ENCODE measurements at regions not wholly inside any gene's neighbourhood (a gene's known extent, or its start where the extent isn't known, plus 50 kb on each side); places are given as distances from the start of the nearest gene placed in this dataset.

DNA sequence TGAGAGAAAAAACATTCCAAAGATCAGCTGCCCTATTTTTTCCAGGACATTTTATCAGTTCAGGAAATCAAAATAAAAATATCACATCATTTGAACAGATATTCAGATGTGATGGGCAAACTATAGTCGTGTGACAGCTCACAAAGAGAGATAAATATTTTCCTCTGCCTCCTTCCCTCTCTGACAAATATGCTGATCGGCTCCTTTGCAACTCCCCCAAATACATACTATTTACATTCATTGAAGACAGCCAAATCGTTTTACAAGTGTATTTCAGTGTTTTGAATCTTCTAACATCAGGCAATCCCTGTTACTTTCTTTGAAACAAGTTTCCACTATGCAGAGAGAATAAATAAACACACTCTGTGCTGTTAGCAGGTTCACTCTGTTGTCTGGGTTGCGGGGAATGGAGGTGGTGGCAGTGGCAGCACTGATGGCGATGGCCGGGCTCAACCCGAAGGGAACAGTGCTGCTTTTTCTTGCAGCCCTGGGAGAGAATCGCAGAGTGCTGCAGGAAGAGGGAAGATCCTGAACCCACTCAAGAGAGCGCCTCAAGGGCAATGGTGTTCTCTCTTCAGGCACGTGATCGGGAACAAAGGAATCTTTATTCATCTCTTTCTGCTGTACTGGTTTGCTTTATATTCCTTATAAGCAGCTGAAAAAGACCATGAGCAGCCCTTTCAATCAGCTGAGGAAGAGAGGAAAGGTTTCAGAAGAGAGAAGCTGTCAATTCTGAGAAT lies 142.5 kb downstream of the PHLDA1 start:
- H3K9me3 Mint-ChIP-seq = peaks cover 3% of the 10 kb centered on the region
- H3K9ac ChIP-seq = no peak overlapping the region

DNA sequence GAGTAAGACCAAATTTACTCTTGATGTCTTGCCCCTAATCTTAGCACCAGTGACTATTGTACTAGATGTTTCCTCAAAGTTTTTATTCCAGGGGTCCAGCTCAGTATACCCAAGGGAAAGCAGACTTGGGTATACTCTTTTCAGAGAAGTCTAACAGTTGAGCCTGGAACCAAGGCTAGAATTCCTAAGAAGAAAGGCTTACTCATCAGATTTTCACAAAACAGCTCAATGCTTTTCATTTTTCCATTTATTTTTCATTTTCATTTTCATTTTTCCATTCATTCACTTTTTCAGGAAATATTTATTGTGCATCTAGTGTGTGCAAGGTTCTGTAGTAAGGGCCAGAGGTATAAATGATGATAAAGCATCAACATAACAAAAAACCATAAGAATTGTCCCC lies 143.2 kb downstream of the PHLDA1 start:
- H3K36me3 Mint-ChIP-seq = no peaks in the 10 kb centered on the region

More for the DNA sequence above, 142.5 kb downstream of the PHLDA1 start:
- Histone ChIP-seq H3K27me3 (no peaks in the 10 kb centered on the region), H3F3A (ENCODE audit: low read depth) (no peaks in the 10 kb centered on the region), H3K4me3 (no peak overlapping the region), H3K9me3 (ENCODE audit: low read depth) (no peaks in the 10 kb centered on the region), H3K79me2 (ENCODE audit: low read depth) (no peaks in the 10 kb centered on the region), H2AFZ (replicated peaks) (peak overlapping the region; percentile 95), H3K27ac (no peak overlapping the region), H3K4me1 (peaks cover 10% of the 10 kb centered on the region), H3K36me3 (no peaks in the 10 kb centered on the region), H3K4me2 (peak overlapping the region; percentile 39), H4K20me1 (ENCODE audit: low read depth) (no peaks in the 10 kb centered on the region)
- no peaks in the 10 kb centered on the region for H3K36me3 Mint-ChIP-seq
- peak overlapping the region; percentile 85 for H3K27ac Mint-ChIP-seq
- H3K27me3 Mint-ChIP-seq (ENCODE audit: insufficient read depth, low read depth) = no peaks in the 10 kb centered on the region
- peak; percentile 39 for DNase-seq (ENCODE audit: low spot score)
- peak overlapping the region; percentile 8 for H3K4me3 Mint-ChIP-seq
- no peak for TF ChIP-seq EZH2 (IDR thresholded peaks at IDR 0.05)
- H3K4me1 Mint-ChIP-seq = peaks cover 27% of the 10 kb centered on the region

DNA sequence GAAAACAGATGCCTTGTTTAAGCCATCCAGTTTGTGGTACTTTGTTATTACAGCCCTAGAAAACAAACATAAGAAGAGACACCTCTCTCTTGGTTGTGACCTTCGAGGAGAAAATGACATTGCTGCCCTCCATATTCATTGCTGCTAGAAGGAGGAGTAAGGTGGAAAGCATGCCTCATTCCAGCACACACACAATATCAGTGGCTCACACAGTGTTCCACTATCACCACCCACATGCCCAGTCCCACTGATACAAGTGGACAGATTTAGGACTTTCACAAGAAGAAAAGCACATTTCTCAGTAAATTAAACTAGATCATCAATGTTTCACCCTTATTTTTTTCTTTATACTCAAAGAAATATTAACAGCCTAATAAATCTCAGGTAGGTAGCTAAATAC lies 143.6 kb downstream of the PHLDA1 start:
- H3K27ac Mint-ChIP-seq = no peak overlapping the region
- no peak overlapping the region for H3K27ac ChIP-seq

More for the DNA sequence above, 143.2 kb downstream of the PHLDA1 start:
- DNase-seq (ENCODE audit: low spot score) = no peak
- Histone ChIP-seq H3K4me1 (peaks cover 10% of the 10 kb centered on the region), H3K79me2 (ENCODE audit: low read depth) (no peaks in the 10 kb centered on the region), H4K20me1 (ENCODE audit: low read depth) (no peaks in the 10 kb centered on the region), H3K9ac (no peak overlapping the region), H3K27me3 (no peaks in the 10 kb centered on the region), H3K4me2 (no peak overlapping the region), H3F3A (ENCODE audit: low read depth) (no peaks in the 10 kb centered on the region), H3K4me3 (no peak overlapping the region), H3K36me3 (no peaks in the 10 kb centered on the region), H2AFZ (replicated peaks) (peak overlapping the region; percentile 95), H3K9me3 (ENCODE audit: low read depth) (no peaks in the 10 kb centered on the region), H3K27ac (no peak overlapping the region)
- peak overlapping the region; percentile 85 for H3K27ac Mint-ChIP-seq
- peaks cover 3% of the 10 kb centered on the region for H3K9me3 Mint-ChIP-seq
- TF ChIP-seq, protein P1, sequence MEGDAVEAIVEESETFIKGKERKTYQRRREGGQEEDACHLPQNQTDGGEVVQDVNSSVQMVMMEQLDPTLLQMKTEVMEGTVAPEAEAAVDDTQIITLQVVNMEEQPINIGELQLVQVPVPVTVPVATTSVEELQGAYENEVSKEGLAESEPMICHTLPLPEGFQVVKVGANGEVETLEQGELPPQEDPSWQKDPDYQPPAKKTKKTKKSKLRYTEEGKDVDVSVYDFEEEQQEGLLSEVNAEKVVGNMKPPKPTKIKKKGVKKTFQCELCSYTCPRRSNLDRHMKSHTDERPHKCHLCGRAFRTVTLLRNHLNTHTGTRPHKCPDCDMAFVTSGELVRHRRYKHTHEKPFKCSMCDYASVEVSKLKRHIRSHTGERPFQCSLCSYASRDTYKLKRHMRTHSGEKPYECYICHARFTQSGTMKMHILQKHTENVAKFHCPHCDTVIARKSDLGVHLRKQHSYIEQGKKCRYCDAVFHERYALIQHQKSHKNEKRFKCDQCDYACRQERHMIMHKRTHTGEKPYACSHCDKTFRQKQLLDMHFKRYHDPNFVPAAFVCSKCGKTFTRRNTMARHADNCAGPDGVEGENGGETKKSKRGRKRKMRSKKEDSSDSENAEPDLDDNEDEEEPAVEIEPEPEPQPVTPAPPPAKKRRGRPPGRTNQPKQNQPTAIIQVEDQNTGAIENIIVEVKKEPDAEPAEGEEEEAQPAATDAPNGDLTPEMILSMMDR (IDR thresholded peaks at IDR 0.05) = no peak
- H3K4me3 Mint-ChIP-seq = no peak overlapping the region
- no peaks in the 10 kb centered on the region for H3K27me3 Mint-ChIP-seq (ENCODE audit: insufficient read depth, low read depth)
- peaks cover 27% of the 10 kb centered on the region for H3K4me1 Mint-ChIP-seq

More for the DNA sequence above, 143.6 kb downstream of the PHLDA1 start:
- Mint-ChIP-seq H3K27me3 (ENCODE audit: insufficient read depth, low read depth) (no peaks in the 10 kb centered on the region), H3K9me3 (peaks cover 3% of the 10 kb centered on the region), H3K4me1 (peaks cover 27% of the 10 kb centered on the region), H3K36me3 (no peaks in the 10 kb centered on the region), H3K4me3 (no peak overlapping the region)
- DNase-seq (ENCODE audit: low spot score) = no peak
- no peak overlapping the region for H3K4me2 ChIP-seq
- TF ChIP-seq EZH2phosphoT487 (IDR thresholded peaks at IDR 0.05) = no peak
- no peak for TF ChIP-seq EZH2 (IDR thresholded peaks at IDR 0.05)
- TF ChIP-seq, protein P1 (IDR thresholded peaks at IDR 0.05) = no peak
- no peaks in the 10 kb centered on the region for H3K79me2 ChIP-seq (ENCODE audit: low read depth)
- H3F3A ChIP-seq (ENCODE audit: low read depth) = no peaks in the 10 kb centered on the region
- no peak overlapping the region for H3K9ac ChIP-seq
- H3K27me3 ChIP-seq = no peaks in the 10 kb centered on the region
- peaks cover 11% of the 10 kb centered on the region for H3K4me1 ChIP-seq
- H3K4me3 ChIP-seq = no peak overlapping the region
- no peaks in the 10 kb centered on the region for H3K9me3 ChIP-seq (ENCODE audit: low read depth)
- H3K36me3 ChIP-seq = no peaks in the 10 kb centered on the region
- no peak overlapping the region for H2AFZ ChIP-seq (replicated peaks)
- no peaks in the 10 kb centered on the region for H4K20me1 ChIP-seq (ENCODE audit: low read depth)
